CD4-positive, alpha-beta T cell treated with Interleukin-2 at 100 ng/mL for 4 hours (primary cell): ENCODE measurements at regions not wholly inside any gene's neighbourhood (a gene's known extent, or its start where the extent isn't known, plus 50 kb on each side); places are given as distances from the start of the nearest gene placed in this dataset.

Experiments
- DNase-seq: peaks from one replicate; pipeline ENCODE4 v3.0.0-alpha.2; 2020; ENCODE audit warnings: low spot score

DNA sequence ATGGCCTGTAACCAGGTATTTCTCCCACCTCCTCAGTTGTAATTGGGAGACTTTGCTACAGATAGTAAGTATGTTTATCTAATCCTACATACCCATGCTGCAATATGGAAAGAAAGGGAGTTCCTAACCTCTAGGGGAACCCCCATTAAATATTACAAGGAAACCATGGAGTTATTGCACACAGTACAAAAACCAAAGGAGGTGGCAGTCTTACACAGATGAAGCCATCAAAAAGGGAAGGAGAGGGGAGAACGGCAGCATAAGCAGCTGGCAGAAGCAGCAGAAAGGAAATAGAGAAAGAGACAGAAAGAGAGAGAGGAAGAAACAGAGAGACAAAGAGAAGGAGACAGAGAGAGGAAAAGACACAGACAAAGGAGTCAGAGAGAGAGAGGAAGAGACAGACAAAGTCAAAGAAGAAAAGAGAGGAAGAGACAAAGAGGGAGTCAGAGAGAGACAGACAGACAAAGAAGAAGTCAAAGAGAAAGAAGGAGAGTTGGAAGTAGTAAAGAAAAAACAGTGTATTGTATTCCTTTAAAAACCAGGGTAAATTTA, 142.9 kb downstream of the FASLG start:
- no peak for DNase-seq

DNA sequence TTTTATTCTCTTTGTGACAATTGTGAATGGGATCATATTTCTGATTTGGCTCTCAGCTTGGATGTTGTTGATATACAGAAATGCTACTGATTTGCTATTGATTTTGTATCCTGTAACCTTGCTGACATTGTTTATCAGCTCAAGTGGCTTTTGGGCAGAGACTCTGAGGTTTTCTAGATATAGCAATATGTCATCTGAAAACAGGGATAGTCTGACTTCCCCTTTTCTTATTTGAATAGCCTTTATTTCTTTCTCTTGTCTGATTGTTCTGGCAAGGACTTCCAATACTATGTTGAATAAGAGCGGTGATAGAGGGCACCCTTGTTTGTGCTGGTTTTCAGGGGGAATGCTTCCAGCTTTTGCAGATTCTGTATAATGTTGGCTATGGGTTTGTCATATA, 150.8 kb downstream of the FASLG start:
- no peak for DNase-seq

DNA sequence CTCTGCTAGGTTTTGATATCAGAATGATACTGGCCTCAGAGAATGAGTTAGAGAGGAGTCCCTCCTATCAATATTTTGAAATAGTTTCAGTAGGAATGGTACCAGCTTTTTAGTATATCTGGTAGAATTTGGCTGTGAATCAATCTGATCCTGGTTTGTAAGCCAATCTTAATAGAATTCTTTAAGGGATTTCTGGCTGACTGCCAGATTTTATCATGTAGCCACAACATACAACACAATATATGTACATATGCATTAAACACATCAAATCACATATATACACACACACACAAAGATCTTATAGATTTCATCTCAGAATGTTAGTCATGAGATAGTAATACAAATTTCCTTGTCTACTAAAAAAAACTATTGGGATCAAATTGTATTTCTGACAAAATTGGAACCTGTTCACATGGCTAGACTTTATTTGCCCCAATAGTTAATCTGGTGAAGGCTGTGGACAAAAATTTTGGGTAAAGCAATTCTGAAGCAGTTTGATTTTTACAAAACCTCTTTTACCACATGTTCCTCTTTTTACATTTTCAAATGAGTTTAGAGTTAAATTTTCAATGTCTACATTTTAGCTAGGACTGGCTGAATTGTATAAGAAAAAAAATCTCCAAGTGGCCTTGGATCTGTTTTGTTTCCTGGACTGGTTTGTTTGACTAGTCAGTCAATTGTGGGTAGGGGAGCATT, 151.7 kb downstream of the FASLG start:
- DNase-seq: no peak

DNA sequence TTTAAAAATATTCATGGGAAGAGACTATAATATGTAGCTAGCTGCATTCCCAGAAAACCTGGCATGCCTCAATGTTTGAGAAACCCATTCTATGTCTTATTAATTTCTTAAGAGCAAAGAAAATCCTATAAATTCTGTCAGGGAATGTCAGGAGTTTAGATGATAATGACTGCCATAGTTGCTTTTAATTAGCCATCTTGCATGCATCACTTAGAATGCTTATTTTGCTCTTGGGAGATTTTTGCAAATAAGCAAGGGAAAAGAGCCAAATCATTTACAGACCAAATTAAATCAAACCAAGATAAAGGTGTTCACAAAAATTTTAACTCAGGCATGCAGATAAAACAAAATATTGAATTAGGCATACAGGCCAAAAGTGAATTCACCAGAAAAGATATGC, 152.8 kb downstream of the FASLG start:
- DNase-seq: no peak

DNA sequence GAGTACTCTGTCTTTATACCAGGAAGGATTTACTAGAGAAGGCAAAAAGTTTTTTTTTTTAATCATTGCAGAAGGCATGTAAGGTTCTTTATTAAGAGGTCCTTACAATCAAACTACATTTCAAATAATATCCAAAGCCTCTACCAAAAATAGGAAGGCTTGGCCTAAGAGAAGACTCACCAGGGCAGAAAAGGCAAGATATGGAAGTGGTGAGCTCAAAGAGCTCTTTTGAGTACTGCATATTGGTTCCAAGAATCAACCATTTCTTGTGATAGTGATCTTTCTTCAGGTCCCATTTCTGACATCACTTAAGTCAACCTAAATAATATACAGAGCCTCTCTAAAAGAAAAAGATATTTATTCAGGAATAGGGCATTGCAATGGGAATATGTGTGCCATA, 153.2 kb downstream of the FASLG start:
- no peak for DNase-seq

DNA sequence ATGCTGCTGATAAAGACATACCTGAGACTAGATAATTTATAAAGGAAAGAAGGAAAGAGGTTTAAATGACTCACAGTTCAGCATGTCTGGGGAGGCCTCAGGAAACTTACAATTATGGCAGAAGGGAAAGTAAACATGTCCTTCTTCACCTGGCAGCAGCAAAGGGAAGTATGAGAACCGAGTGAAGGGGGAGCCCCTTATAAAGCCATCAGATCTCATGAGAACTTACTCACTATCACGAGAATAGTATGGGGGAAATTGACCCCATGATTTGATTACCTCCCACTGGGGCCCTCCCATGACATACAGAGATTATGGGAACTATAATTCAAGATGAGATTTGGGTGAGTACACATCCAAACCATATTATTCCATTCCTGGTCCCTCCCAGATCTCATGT, 154.4 kb downstream of the FASLG start:
- DNase-seq: no peak

DNA sequence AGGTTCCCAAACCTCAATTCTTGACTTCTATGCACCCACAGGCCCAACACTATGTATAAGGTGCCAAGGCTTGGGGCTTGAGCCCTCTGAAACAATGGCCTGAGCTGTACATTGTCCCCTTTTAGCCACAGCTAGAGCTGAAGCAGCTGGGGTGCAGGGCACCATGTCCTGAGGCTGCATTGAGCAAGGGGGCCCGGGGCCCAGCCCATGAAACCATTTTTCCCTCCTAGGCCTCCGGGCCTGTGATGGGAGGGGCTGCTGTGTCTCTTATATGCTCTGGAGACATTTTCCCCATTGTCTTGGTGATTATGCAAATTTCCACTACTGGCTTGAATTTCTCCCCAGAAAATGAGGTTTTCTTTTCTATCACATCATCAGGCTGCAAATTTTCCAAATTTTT, 155.5 kb downstream of the FASLG start:
- no peak for DNase-seq

DNA sequence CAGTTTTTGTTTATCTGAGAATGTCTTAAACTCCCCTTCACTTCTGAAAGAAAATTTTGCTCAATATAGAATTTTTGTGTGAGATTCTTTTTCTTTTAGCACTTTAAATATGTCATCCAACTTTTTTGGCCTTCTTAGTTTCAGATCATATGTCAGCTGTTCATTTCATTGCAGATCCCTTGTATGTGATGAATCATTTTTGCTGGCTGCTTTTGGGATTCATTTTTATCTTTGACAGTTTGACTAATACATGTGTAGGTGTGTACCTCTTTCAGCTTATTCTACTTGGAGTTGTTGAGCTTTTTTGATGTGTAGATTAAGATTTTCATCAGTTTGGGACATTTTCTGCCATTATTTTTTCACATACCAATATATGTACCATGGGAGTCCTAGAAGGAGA, 156.8 kb downstream of the FASLG start:
- no peak for DNase-seq

DNA sequence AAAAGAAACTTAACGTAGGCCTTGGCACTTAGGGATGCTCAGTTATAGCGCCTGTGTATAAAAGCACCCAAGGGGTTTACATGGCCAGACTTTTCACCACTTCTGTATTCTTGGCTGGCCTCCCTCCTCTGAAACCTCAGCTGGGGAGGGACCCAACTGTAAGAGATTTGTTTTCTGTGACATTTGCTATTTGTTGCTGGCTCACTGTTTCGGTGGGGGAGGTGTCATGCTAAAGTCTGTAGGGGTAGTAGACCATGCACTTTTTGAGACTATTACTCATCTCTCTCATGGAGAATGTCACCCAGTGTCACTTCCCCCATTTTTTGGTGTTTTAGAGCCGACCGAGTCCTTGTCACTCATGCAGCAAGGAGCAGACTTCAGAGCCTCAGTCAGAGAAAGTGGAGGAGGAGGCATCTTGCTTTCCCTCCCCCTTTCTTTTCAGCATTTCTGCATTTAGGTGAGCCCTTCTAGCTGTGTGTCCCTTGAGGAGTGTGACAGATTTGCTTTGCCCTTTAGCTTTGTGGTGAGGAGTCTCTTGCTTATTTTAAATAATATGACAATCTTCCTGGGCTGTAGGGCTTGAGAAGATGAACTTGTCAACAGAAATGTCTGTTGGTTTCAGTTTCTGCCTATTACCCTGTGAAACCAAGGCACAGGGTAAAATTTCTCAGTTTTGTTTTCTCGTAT, 160.1 kb downstream of the FASLG start:
- peak; percentile 59 for DNase-seq

DNA sequence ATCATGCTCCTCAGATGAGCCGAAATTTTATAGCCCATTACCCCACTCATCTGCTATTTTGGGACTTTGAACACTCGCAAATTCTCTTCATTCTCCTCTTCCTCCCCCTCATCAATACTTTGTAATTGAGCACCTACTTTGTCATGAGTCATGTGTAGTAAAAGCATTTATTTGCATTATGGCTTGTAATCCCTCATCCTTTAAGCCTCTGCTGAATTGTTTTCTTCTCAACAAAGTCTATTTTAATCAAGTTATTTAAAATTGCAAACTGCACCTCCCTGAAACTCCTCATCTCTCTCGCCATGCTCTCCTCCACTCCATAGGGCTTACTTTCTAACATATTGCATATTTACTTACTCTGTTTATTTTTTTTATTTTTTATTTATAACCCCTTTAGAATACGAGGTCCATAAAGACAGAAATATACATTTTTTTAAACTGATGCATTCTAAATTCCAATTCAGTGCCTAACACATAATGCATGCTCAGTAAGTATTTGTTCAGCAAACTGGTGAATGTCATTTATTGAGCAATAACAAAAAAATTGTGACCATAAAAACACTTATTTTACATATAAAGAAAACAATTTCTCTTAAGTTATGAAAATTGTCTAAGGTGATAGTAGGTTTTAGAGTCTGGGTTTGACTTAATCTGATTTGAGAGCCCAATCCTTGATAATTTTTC, 161.7 kb downstream of the FASLG start:
- DNase-seq: no peak

DNA sequence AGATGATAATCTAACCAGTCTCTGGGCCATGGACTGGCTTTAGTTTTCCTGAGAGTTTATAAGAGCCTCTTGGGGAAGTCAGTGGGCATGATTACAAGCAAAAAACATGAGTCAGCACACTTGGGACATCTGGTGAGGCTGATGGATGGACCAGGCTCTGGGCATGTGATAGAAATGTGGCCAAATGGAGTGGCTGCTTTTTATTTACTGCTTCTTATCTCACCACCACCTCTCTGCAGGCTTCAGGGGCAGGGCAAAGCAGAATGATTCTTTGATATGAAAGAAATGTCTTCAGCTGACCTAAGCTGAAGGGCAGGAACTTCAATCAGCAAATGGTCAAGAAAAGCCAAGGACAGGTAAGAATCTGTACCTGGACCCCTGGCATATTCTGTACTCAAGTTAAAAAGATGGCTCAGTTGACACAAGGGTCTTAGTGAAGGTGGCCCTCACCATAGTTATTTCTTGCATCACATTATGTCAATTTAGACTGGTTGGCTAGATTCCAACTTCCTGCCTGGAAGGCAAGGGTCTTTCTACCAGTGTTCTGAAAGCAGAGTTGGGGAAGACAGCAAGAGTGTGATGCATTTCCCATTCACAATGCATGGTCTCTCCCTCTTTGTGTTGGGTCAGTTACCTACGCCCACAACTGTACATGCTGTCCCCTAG, 162.8 kb downstream of the FASLG start:
- DNase-seq: no peak

DNA sequence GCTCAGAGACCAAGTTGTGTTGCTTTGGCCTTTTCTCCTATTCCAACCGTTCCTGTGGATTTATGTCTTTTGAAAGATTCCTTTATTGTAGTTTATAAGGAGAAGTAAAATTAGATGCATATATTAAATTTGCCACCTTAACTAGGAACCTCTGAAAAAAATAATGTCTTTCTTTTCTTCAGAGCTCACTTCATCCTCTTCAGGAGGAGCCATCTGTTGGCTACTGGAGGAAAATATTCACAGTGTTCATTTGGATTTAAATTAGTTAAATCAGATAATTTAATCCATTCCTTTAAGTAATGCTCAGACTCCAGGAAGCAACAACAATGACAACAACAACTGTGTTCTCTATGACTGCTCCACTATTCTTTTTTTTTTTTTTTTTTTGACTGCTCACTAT, 164.0 kb downstream of the FASLG start:
- no peak for DNase-seq

DNA sequence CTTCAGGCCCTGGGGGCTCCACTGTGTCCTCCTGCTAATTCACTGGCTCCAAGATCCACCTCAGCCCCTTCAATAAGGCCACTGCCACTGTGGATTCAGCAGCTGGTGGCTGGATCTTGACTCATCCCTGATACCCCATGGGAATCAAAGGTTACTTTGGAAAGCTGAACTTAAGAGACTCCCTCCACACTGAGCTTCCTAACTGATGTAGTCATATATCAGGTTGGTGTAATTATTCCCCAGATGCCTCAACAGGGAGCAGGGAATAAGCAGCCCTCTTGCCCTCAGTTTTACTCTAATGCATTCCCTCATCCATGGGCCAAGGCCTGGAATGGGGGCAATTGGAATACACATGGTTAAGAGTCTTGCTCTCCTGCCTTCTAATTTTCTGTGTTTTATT, 164.6 kb downstream of the FASLG start:
- DNase-seq: no peak

DNA sequence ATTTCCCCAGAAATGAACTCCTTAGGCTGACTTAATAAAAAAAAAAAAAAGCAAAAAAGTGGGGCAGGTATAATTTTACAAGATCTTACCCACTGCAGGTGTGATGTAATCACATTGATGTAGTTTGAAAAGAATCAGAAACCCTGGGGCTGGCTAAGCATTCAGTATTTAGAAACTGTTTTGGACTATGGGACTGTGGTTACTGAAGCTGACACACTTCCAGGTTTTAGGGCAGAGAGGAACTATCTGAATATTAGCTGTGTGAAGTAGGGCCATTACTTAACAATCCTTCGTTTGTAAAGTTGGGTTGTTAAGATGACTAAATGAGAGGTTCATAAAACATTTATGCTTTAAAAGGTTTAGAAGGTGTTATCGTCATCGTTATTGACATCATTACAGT, 165.3 kb downstream of the FASLG start:
- no peak for DNase-seq

DNA sequence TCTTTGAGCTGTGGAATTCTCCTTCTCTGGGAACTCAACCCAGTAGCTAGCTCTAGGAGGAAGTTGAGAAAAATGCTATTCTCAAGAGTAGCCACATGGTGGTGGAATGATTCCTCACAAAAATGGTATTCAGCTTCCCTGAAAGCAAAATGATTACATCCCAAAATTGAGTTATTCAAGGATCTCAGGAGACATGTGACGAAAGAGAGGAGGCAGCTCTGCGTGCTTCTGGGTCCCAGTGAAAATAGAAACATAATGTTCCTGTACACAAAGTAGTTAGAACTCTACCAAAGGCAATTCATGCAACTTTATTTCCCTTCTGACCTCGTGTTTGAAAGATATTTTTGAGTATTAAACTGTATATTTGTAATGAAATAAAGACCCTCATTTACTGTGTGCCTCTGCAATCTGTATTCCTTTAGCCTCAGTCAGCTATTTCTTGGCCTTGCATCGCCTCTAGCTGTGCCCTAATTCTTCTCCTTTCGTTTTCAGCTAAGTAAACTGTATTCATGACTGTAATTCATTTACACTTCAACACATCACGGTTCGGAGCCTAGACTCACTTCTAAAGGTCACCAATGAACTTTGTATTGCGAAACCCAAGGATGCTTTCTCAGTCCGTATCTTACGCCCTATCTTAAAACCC, 167.3 kb downstream of the FASLG start:
- DNase-seq: peak; percentile 32

DNA sequence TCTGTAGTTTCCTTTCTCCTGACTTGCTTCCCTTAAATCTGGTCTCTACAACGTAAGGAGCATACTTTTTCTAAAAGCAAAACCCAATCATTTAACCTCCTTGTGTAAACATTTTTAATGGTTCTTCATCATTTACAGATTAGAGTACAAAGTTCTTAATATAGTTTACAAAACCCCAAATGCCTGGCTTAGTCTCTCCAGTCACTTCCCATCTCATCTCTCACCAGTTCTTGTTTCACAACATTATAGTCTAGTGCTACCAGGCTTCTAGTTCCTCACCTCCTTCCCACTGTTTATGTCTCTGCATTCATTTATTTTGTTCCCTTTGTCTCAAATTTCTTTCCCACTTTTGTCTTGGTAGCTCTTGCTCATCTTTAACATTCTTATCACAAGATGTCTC, 168.4 kb downstream of the FASLG start:
- no peak for DNase-seq

DNA sequence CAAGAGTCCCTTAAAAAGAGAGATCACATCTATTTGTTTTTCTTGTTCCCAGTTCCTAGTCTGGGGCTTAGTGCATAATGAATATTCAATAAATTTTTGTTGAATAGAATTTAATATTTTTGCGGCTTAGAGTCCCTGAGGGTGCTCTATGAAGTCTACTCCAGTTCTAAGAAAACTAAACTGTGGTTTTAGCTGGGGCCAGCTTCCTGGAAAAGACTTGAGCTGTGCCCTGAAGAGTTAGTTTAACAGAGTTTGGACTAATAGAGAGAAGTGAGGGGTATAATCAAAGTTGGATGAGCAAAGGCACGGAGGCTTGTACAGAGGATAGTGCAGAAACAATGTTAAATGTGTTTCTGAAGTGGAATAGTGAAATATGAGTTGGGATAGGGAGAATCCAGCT, 168.9 kb downstream of the FASLG start:
- peak; percentile 44 for DNase-seq

DNA sequence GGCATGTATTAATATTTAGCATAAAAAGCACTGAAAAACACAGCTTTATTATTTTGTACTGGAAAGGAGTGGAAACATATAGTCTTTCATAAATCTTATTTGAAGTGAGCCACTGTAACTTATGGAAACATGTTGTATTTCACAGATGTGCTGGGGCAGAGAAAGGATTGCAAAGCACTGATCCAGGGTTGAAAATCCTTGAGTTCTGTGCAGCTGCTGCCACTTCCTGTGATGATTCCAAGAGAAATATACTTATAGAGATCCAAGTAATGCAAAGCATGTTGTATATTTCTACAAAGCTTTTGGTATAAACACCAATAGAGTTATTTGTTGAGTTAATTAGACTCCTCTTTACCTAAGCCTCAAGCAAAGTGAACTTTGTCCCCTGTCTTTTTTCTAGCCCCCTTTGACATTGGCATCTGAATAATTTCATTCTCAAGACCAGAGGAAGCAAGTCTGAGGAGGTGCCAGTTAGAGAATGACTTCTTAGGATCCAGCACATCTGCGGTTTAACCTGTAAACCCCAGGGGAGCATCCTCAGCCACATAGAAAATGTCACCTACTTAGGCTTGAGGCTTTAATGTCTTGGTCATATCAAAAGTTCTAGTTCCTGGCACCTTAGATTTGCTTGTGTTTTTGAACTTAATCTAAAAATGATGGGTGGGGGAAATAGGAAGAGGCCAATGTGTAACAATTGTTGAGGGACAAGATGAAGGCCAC, 173.3 kb downstream of the FASLG start:
- no peak for DNase-seq

DNA sequence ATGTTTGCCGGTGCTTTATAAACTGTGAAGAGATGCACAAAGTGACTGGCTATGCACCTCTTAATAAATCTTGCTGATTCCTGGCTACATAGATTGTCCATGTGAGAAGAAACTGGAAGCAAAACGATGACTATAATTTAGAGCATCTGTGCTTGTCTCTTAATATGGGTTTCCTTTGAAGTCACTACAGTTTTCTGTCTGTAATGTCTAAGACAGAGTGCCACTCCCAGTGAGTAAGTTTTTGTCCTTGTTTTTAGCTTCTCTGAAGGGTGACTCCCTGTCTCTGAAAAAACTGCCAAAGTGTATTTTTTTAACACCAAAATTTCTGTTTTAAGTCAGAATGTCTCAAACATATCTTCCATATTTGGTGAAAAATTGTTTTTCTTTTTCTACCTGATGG, 175.1 kb downstream of the FASLG start:
- no peak for DNase-seq

DNA sequence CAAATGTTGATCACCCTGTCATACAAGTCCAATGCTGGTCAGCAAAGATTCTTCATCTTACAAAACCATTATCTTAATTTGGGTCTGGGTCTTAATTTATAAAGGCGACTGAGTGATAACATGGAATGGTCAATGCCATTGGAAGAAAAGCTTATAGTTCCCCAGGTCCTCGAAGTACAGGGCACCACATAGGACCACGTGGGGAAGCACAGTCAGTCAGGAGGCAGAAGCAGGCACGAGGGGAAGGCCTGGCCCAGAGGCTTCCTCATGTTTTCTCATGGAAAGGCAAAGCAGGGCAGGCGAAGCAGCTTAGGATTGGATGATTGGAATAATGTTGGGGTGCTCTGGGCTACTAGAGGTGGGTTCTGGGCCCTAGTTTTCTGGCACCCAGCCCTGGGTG, 175.7 kb downstream of the FASLG start:
- no peak for DNase-seq

DNA sequence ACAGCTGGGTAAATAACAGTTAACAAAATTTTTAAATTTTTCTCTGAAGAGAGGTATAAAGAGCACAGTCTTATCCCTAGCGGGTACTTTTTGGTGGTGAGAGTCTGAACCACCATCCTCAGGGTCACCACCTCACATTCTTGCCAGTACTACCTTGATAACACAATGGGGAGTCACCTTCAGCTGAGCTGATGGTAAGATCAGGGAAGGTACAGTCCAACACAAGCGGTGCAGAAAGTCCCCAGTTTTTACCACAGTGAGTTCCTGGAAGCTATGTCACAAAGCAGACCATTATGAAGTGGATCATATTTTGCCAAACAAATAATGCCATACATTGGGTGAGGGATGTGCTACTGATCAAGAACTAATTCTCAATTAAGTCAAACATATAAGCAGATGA, 176.9 kb downstream of the FASLG start:
- DNase-seq: no peak
